ENCODE measurements at regions not wholly inside any gene's neighbourhood (a gene's known extent, or its start where the extent isn't known, plus 50 kb on each side); places are given as distances from the start of the nearest gene placed in this dataset.
"Not testable (repeated sequence)": the region's sequence is repeated elsewhere in the genome, so short reads cannot be mapped to it uniquely, and the experiment has no call there.

- ATAC-seq, result no peak
Observed at GRCh38 chr5:40121236-40121635, 558.5 kb upstream of the PTGER4 start.

GRCh38 chr5:40112875-40113274 is 566.8 kb upstream of the PTGER4 start:
- no peak for ATAC-seq

- ATAC-seq, result not testable (repeated sequence)
Observed at GRCh38 chr5:40111036-40111435, 568.7 kb upstream of the PTGER4 start.

GRCh38 chr5:40108764-40109390 is 570.8 kb upstream of the PTGER4 start:
- not testable (repeated sequence) for ATAC-seq

GRCh38 chr5:40107786-40108185 is 571.9 kb upstream of the PTGER4 start:
- ATAC-seq, result not testable (repeated sequence)

GRCh38 chr5:40106847-40107246 is 572.9 kb upstream of the PTGER4 start:
- no peak for ATAC-seq

GRCh38 chr5:40098313-40098712 is 581.4 kb upstream of the PTGER4 start:
- no peak for ATAC-seq

- ATAC-seq, result no peak
Observed at GRCh38 chr5:40093550-40093949, 586.2 kb upstream of the PTGER4 start.

- ATAC-seq, result no peak
Observed at GRCh38 chr5:40089269-40089668, 590.4 kb upstream of the PTGER4 start.

- ATAC-seq, result no peak
Observed at GRCh38 chr5:40084614-40085013, 595.1 kb upstream of the PTGER4 start.

GRCh38 chr5:40082313-40082712 is 597.4 kb upstream of the PTGER4 start:
- no peak for ATAC-seq

- ATAC-seq, result no peak
Observed at GRCh38 chr5:40080191-40080590, 599.5 kb upstream of the PTGER4 start.

- no peak for ATAC-seq
Observed at GRCh38 chr5:40078898-40079575, 600.7 kb upstream of the PTGER4 start.

GRCh38 chr5:40074826-40075225 is 604.9 kb upstream of the PTGER4 start:
- no peak for ATAC-seq

GRCh38 chr5:40073927-40074326 is 605.8 kb upstream of the PTGER4 start:
- ATAC-seq, result no peak

GRCh38 chr5:40071870-40072269 is 607.8 kb upstream of the PTGER4 start:
- ATAC-seq, result no peak

- no peak for ATAC-seq
Observed at GRCh38 chr5:40066616-40067015, 613.1 kb upstream of the PTGER4 start.

GRCh38 chr5:40052808-40053207 is 626.9 kb upstream of the PTGER4 start:
- ATAC-seq, result no peak

GRCh38 chr5:40046792-40047191 is 622.0 kb upstream of the DAB2 start:
- ATAC-seq, result no peak

- ATAC-seq, result no peak
Observed at GRCh38 chr5:40045429-40045828, 620.6 kb upstream of the DAB2 start.

- ATAC-seq, result no peak
Observed at GRCh38 chr5:40043916-40044315, 619.1 kb upstream of the DAB2 start.

GRCh38 chr5:40041452-40041851 is 616.7 kb upstream of the DAB2 start:
- ATAC-seq, result no peak

GRCh38 chr5:40037713-40038112 is 612.9 kb upstream of the DAB2 start:
- no peak for ATAC-seq

GRCh38 chr5:40034441-40034840 is 609.7 kb upstream of the DAB2 start:
- ATAC-seq, result no peak

- peak; percentile 41 to 55 for ATAC-seq
Observed at GRCh38 chr5:40033411-40033810, 608.6 kb upstream of the DAB2 start.
